NB4 (cell line): ENCODE measurements at regions not wholly inside any gene's neighbourhood (a gene's known extent, or its start where the extent isn't known, plus 50 kb on each side); places are given as distances from the start of the nearest gene placed in this dataset.

Experiments used
- DNase-seq: peaks from one replicate; pipeline ENCODE4 v3.0.0; 2010; ENCODE audit warnings: low read depth
- H3K4me3 ChIP-seq: one replicate; pipeline ENCODE4 v1.5.1; 2011; ENCODE audit warnings: mild to moderate bottlenecking, low read depth, low read length, moderate library complexity
- CTCF ChIP-seq: IDR thresholded peaks from one replicate; pipeline ENCODE4 v1.5.1; 2012; ENCODE audit warnings: low read depth, low read length
- MAX ChIP-seq: IDR thresholded peaks from 2 replicates; pipeline ENCODE4 v1.6.1; 2011; ENCODE audit warnings: low read depth, low read length
- MYC ChIP-seq: IDR thresholded peaks from 2 replicates; pipeline ENCODE4 v1.6.1; 2011; ENCODE audit warnings: low read depth, low read length
- POLR2A ChIP-seq: IDR thresholded peaks from 2 replicates; pipeline ENCODE4 v1.6.1; 2011; ENCODE audit warnings: mild to moderate bottlenecking; ENCODE audit not compliant: insufficient read length; ENCODE audit errors: extremely low read depth

GRCh38 chr20:40777653-40778052 is 88.6 kb upstream of the MAFB start:
- TF ChIP-seq MYC (no peak), POLR2A (no peak), CTCF (no peak)
- no peak for DNase-seq

GRCh38 chr20:40778894-40779496 is 90.0 kb upstream of the MAFB start:
- TF ChIP-seq MYC (no peak), MAX (no peak), POLR2A (no peak), CTCF (no peak)
- H3K4me3 ChIP-seq, result no peak overlapping the region
- DNase-seq, result peak; percentile 36

More at GRCh38 chr20:40777653-40778052, 88.6 kb upstream of the MAFB start:
- no peak overlapping the region for H3K4me3 ChIP-seq

- DNase-seq, result peak; percentile 58
- no peak overlapping the region for H3K4me3 ChIP-seq
- TF ChIP-seq MYC, result no peak
- no peak for TF ChIP-seq CTCF
- no peak for TF ChIP-seq MAX
- no peak for TF ChIP-seq POLR2A
Measured at GRCh38 chr20:40781327-40782042, 92.4 kb upstream of the MAFB start.

- no peak for DNase-seq
- H3K4me3 ChIP-seq, result no peak overlapping the region
- TF ChIP-seq MAX, result no peak
- no peak for TF ChIP-seq MYC
- no peak for TF ChIP-seq CTCF
- TF ChIP-seq POLR2A, result no peak
Measured at GRCh38 chr20:40782043-40782368, 93.0 kb upstream of the MAFB start.

- TF ChIP-seq MYC (no peak), MAX (no peak)
- no peak overlapping the region for H3K4me3 ChIP-seq
- no peak for DNase-seq
Measured at GRCh38 chr20:40785346-40785745, 96.3 kb upstream of the MAFB start.

GRCh38 chr20:40786336-40786735 is 97.3 kb upstream of the MAFB start:
- TF ChIP-seq POLR2A, result no peak
- TF ChIP-seq MAX, result no peak
- TF ChIP-seq MYC, result no peak
- no peak for TF ChIP-seq CTCF
- no peak overlapping the region for H3K4me3 ChIP-seq
- DNase-seq, result no peak
